HG02623 (cell line): ENCODE measurements at regions not wholly inside any gene's neighbourhood (a gene's known extent, or its start where the extent isn't known, plus 50 kb on each side); places are given as distances from the start of the nearest gene placed in this dataset.

Experiments used
- ATAC-seq: cut with Tn5 transposase; IDR thresholded peaks from one replicate; pipeline ENCODE4 v1.9.1; 2021; ENCODE audit warnings: moderate library complexity; ENCODE audit not compliant: unreplicated experiment

DNA sequence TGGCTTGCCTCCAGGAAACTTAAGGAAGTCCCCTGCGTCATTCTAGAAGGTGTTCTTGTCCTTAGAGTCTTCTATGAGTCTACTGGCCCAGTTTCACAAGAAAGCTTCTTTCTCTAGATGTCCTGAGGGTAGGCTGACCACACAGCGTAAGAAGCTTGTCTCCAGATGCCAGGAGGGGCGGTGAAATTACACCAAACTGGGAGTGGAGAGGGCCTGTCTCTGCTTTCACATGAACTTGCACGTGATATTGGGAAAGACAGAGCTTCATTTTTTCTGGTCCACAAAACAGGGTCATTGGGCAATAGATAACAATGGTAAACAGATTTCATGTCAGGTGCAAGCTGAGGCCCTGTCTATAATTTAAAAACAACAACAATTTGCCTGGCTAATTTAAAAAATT, 85.7 kb upstream of the TBX3 start:
- ATAC-seq, result no peak

DNA sequence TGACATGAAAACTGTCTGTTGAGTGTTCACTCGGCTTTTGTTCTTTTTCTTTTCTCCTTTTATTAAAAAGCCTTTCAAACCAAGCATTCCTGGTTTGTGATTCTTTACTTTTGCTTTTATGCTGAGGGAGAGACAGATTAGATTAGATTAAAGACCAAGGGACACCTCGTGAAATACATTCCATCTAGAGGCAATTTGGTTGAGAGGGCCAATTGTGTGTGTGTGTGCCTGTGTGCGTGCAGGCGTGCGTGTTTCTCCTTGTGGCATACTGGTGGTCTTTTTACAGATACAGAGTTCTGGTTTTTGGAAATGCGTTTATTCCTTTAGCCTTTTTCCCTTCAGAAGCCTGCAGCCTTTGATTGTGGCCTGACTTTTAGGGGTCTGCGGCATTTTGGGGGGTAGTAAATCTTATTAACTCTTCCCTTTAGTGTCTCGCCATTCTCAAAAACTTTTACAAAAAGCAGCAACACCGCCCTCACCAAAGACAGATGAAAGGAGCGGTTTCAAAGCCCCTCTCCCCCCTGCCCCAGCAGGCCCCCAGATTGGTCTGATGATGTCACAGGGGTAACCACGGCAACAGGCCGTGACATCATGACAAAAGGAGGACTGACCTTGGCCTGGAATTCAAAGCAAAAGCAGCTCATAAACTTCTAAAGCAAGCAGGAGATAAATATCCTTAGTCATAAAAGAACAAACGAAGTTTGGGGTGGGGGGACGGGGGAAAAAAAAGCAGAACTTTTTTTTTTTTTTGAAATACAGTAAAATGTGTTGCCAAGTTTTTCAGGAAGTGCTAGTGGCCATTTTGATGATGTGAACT, 84.1 kb upstream of the TBX3 start:
- no peak for ATAC-seq

DNA sequence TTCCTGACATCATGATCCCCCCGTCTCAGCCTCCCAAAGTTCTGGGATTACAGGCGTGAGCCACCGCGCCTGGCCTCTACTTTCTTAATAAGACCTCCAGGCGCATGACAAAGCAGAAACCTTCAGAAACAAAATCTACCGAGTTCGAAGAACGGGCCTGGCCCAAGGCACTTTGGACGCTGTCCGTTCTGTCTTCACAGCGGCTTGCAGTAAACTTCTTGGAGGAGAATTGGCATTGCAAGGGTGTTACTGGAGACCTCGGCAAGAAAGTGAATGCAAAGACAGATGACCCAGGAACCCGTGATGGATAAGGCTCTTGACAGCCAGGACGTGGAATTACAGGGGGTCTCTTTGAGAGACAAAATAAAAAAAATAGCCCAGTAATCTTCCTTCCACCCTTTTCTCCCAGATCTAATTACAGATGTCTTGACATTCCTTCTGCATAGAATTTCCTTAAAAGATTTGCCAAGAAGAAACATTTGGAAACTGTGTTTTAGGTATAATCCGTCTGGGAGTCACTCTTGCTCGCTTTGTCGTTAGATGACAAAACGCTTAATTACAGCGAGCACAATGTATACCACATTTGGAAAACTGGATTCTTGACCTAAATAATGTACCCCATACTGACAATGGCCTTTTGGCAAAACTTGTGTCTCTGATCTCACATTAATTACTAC, 83.2 kb upstream of the TBX3 start:
- no peak for ATAC-seq

DNA sequence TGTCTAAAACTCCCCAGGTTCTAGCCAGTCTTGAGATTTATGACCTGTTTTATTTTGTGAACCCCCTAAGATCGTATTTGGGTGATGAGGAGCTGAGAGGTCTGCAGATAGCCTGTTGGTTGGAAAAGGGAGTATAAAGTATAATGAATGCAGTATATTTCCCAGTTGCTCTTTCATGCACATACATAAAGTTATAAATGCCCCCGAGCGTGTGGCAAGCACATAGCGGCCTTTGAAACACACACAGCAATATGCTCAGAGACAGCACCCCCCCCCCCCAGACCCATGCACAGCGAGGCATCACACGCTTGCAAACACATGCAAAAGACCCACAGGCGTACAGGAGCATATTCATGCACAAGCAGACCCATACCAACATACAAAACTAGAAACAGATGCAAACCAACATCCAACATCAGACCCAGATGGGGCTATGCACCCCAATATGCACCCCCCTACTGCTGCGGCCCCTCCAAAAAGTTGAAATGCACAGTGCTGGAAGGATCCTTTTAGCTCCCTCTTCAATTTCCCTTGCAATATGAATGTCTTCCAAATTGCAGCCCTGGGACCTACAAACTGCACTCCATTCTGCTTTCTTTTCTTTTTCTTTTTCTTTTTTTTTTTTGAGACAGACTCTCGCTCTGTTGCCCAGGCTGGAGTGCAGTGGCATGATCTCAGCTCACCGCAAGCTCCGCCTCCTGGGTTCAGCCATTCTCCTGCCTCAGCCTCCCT, 82.2 kb upstream of the TBX3 start:
- ATAC-seq, result no peak

DNA sequence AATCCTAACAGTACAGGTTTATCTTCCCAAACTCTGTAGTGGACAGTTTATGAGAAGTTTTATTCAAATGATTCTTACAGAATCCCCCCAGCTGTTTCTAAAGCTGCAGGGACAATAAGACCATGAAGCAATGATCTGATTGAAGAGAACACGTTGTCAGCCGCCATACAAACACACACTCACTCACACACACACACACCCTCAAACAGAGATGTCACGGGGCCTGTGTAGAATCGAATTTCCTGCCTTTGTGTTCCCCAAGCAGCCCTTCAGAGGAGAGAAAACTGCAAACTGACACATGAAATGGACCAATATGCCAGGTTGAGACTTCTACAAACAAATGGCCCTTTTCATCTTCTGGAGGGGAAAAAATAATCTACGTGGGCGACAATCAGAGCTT, 80.5 kb upstream of the TBX3 start:
- ATAC-seq, result no peak

DNA sequence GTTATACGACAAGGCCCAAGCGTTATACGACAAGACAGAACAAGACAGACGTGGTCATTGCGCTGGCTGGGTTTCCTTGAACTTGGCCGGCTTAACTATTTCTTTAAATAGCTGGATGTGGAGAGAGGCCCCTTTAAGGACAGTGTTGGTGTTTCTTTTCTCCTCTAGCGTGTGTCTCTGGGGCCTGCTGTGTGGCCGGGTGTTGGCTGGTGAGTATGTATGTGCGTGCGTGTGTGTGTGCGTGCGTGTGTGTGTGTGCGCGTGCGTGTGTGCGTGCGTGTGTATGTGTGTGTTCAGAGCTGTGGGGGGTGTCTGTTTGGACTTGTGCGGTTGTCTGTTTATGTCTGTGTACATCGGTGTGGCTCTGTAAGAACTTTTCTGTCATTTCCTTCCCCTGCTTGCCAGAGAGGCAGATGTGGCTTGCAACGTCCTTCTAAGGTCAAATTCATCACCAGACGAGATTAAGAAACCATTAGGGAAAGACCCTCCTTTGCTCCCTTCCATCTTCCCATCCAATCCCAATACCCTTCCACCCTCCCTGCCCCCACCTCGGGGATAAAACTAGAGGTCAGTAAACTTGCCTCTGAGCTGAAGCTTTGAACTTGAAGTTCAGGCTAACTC, 78.6 kb upstream of the TBX3 start:
- ATAC-seq, result no peak

DNA sequence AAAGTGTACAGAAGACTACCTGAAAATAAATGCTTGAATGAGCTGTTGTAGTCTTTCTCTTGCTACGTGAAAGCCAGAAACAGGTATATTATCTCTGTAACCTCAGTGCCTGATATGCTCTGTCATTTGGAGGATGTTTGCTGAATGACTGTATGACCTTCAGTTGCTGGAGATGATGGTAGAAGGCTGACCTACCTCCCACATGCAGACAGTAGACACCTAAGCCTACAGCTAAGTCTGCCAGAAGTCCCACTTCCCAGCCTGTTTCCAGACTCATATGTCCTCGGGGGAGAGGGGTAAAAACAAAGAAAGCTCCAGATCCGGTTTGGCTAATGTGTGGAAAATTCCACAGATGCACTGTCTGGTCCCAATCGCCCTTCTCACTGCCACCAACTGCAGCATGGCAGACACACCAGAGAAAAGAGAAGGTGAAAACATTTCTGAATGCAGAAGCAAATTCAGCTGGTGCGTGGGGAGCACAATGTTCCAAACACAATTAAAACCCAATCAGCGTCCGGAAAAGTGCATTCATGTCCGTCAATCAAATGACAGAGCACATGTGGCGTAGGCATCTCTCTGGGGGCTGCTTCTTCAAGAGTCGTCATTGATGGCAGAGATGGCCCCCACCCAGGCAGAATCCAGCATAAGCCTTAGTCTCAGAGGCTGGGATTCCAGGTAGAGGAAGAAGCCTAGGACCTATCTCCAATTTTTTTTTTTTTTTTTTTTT, 76.3 kb upstream of the TBX3 start:
- ATAC-seq, result no peak

DNA sequence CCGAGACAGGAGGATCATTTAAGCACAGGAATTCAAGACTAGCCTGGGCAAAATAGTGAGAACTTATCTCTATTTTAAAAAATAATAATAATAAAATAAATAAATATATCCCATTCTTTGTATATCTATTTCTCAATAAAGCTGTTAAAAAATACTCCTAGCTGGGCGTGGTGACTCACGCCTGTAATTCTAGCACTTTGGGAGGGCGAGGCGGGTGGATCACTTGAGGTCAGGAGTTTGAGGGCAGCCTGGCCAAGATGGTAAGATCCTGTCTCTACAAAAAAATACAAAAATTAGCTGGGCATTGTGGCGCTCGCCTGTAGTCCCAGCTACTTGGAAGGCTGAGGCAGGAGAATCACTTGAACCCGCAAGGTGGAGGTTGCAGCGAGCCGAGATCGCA, 75.7 kb upstream of the TBX3 start:
- ATAC-seq, result no peak

DNA sequence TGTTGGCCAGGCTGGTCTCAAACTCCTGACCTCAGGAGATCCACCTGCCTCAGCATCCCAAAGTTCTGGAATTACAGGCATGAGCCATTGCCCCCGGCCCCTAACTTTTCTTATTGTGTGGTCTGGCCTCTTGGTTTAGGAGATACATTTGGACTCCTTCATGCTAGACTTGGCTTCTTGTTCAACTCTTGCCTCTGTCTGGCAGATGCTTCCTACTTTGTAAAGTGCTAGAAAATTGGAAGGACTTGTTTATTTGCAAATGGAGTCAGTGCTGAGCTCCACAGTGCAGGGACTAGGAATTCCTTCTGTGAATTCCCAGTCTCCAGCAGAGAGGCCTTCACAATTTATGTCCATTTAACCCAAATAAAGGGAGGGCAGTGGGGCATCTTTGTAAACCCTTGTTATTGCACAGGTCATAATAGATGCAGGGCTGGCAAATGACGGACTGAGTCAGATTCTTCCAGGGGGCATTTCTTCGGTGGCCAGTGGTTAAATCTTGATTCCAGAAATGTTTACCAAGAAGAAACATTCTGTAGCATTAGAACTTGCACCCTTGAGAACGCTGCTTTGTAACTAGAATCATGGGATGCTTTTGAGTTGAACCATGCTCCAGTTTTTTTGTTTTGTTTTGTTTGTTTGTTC, 73.8 kb upstream of the TBX3 start:
- no peak for ATAC-seq

DNA sequence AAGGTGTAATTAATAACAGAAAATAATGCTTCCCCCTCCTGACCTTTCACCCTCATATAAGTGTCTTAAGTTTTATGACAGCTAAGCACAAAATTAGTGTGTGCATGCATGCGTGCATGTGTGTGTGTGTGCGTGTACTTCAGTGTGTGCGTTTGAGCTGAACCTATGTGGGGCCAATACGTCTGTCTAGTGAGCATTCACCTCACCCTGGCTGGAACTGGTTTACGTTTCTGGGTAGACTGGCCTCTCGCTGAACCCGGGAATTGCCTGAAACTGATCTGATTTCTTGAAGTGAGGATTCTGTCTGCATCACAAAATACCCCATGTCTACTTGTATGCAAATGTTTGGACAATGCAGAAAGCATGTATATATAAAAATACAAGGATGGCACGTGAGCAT, 68.2 kb upstream of the TBX3 start:
- ATAC-seq, result no peak

DNA sequence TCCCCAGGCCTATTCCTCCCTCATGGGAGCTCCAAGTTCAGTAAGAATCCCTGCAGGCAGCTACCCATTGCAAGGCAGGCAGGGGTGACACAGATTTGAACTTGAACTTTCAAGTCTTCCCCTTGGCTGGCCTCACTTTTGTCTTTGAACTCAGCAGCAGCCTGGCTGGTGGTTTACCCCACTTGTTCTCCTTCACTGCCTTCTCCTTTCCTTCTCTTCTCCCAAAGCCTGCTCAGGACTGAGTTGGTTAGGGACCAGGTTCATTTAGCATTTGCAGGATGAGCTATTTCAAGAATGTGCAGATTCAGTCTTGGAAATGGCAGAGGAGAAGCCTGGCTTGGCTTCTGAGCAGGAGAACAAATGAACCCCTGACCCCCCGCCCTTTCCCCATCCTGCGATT, 67.7 kb upstream of the TBX3 start:
- no peak for ATAC-seq

DNA sequence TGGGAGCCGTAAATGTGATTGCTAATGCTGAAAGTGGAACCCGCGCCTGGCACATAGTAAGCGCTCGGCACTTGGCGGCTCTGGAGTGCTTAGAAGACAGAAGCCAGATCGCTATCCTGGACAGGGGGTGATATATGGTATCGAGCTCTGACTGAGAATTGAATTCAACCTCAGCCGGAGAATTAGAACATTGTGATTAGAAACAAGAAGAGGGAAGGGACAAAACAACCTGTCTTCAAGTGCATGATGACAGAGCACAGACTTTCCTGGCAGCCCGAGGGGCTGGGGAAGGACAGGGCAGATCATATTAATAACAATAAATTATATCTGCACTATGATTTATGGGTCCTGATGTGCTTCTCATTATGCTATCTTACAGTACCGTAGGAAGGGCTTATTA, 66.9 kb upstream of the TBX3 start:
- no peak for ATAC-seq

DNA sequence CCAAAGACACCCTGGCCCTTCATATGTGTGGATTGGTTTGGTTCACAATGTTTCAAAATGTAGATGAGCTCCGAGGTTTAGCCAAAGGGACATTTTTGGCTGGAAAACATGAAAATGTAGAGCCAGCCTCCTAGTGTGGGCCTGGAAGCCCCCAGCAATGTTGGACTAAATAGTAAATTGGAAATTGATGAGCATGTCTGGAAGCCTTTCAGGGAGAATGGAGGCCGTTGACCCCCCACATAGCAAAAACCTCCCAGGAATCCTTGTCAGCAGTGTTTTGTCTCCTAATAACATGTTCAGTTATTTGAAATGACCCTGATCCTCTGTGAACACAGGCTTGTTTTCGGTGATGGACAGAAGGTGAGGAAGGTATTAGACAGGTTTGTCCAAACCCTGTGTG, 65.1 kb upstream of the TBX3 start:
- no peak for ATAC-seq

DNA sequence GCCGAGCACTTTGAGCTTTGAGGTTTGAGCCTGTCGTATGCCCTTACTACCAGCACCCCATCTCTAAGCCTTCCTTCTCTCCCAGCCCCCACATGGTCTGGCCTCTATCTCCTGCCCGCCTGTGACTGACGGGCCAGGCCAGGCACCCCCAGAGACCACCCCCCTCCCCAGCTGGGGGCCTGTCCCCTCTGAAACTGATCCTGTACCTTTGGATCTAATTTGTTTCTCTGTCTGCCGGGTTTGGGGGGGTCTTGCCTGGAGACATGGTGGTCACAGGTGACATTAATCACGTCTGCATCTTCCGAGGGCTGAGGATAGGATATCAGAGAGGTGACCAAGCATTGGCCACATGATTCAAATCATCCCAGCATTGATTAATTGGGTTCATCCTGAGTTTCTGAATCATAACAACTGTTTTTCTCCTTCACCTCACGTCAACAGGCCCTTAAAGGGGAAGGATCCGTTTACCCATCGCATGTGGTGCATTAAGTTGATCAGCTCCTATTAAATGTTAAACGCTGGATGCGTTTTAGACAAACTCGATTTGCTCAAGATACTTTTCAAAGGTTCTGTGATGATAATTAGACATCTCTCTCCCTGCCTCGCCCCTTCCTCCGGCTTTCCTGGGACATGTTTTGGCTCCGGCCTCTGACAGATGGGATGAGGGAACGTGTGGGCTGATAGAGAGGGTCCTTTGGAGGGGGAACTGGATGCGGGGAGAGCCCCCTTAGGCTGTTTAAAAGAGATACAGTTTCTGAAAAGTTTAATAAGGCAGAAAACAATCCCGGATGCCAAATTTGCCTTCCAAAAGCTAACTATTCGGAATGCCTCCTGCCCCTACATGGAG, 63.3 kb upstream of the TBX3 start:
- no peak for ATAC-seq

DNA sequence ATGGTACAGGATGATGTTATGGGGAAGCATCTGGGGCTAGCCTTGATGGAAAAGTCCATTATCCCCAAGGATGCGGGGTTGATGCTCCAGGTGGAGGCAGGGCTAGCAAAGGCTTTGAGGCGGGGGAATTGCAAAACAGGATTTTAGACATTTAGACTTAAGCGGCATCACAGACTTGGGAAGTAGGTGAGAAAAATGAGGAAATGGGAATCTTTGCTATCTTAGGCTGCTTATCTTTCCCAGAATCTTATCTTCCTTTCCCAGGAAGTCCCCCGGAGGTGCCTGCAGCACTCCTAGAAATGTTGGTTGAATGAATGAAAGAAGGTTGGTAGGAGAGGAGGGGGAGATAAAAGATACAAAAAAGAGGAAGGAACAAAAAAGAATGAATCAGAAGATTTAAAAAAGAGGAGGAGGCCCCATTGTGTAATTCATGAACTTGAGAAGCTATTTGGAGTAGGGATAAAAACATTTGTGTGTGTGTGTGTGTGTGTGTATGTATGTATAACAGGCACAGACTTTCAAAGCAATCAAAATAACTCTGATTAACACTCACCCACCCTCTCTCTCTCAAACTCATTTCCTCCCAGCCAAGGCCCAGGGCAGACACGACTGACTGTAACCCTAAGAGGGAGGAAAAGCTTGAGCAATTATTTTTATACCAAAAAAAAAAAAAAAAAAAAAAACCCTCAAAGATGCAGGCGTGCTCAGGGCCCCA, 62.5 kb upstream of the TBX3 start:
- no peak for ATAC-seq

DNA sequence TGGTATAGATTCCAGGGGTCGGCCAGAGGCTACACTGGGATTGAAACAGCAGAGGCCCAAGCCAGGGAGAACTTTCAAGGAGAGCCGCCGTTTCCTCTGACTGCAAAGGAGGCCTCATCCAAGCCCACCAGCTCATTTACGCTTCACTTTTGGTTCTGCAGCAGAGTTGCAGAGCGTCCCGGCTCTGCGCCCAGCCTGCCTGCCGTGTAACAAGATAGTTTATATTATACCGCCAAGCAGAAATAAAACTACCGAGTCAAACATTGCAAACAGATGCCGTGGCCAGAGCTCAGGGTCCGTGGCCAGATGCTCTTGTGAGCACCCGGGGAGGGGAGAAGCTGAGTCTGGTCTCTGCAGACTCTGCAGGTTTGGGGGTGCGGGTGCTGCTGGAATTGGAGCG, 60.7 kb upstream of the TBX3 start:
- ATAC-seq, result no peak

DNA sequence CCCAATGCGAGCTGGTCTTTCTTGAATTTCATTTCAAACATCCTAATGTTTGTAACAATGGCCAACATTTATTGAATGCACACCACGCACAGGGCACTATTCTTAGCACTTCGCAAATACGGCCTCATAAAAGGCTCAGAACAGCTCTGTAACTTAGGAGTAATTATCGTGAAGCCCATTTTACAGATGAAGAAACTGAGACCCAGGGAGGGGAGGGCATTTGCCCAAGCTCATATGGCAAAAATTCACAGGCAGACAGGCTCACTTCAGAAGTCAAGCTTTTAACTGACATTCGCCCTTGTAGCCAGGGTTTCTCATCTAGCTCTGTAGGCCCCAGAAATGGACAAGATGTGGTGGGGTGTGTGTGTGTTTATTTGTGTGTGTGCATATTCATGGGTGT, 60.3 kb upstream of the TBX3 start:
- no peak for ATAC-seq

DNA sequence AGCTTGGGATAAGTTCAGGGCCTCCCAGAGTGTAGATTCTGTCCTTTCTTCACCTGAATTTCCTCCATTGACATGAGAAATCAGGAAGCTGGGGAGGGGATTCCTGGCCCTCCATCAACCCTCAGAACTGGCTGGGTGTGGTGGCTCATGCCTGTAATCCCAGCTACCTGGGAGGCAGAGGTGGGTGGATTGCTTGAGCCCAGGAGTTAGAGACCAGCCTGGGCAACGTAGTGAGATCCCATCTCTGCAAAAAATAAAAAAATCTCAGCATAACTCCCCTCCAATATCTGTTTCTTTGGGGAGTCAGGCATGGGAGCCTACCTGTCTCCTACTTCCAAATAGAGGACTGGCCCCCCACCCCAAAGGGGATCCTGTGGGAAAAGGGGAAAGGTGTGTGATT, 59.8 kb upstream of the TBX3 start:
- ATAC-seq, result no peak

DNA sequence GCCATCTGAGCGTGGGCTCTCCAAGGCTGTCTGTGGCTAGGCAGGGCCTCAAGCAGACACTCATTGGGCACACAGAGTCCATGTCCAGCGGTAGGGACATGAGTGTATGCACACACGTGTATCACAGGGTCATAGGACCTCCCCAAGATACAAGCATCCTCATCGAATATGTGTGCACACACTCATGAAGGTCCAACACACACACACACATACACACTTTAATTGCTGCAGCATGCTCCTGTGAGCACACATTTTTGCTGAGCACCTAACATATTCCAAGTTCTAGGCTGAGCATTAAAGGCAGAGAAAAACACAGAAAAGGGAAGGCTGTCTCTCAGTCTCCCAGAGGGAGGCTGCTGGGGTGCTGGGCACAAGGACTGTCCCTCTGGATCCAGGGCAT, 59.3 kb upstream of the TBX3 start:
- ATAC-seq, result no peak
